IMR-90 (cell line): ENCODE measurements at regions not wholly inside any gene's neighbourhood (a gene's known extent, or its start where the extent isn't known, plus 50 kb on each side); places are given as distances from the start of the nearest gene placed in this dataset.

Experiments
- ATAC-seq: fragments of 200-7000 bp; cut with Tn5 transposase; 2 replicates; pipeline ENCODE4 v1.9.1; 2020; ENCODE audit warnings: low read depth, mild to moderate bottlenecking, moderate library complexity
- BruUV-seq: library from RNA; stranded (reverse); fragments of 400-500 nt; replicated peaks from 2 replicates; lab custom pipeline; 2021; lab: Mats Ljungman, UMichigan
- CTCF ChIA-PET: fragments of 300-600 bp; formaldehyde crosslinking; extraction: SDS; loops from one replicate; lab custom pipeline; 2021; ENCODE audit warnings: antibody characterized with exemption; lab: Yijun Ruan, JAX
- POLR2A ChIA-PET: fragments of 300-600 bp; sonication (Branson Sonifier 250); formaldehyde crosslinking; loops from one replicate; lab custom pipeline; 2022; ENCODE audit warnings: antibody characterized with exemption; ENCODE audit not compliant: unreplicated experiment; lab: Charles Lee
- DNase-seq: peaks from one replicate; pipeline ENCODE4 v3.0.0; 2013
- H2AFZ ChIP-seq: replicated peaks from 2 replicates; pipeline ENCODE3; 2013; ENCODE audit warnings: low read length, mild to moderate bottlenecking; ENCODE audit not compliant: poor library complexity
- H2AK5ac ChIP-seq: 2 replicates; pipeline ENCODE4 v1.6.1; 2013; ENCODE audit warnings: low read depth, low read length, inconsistent platforms
- H2AK9ac ChIP-seq: replicated peaks from 2 replicates; pipeline ENCODE3; 2013; ENCODE audit warnings: mild to moderate bottlenecking, low read depth, low read length, moderate library complexity; ENCODE audit not compliant: poor library complexity
- H2BK120ac ChIP-seq: 2 replicates; pipeline ENCODE4 v1.6.1; 2013; ENCODE audit warnings: low read depth, low read length, inconsistent platforms
- H2BK15ac ChIP-seq: 3 replicates; pipeline ENCODE4 v1.6.1; 2013; ENCODE audit warnings: low read depth, low read length, inconsistent platforms
- H2BK20ac ChIP-seq: 2 replicates; pipeline ENCODE4 v1.6.1; 2013; ENCODE audit warnings: low read depth, mild to moderate bottlenecking, inconsistent platforms, low read length, moderate library complexity
- H2BK5ac ChIP-seq: 2 replicates; pipeline ENCODE4 v1.6.1; 2013; ENCODE audit warnings: mild to moderate bottlenecking, low read depth, low read length, inconsistent platforms; ENCODE audit not compliant: poor library complexity, severe bottlenecking
- H3K14ac ChIP-seq: replicated peaks from 2 replicates; pipeline ENCODE4 v1.6.1; 2013; ENCODE audit warnings: low read depth, low read length, inconsistent platforms
- H3K18ac ChIP-seq: 2 replicates; pipeline ENCODE4 v1.6.1; 2013; ENCODE audit warnings: low read depth, low read length, control low read depth
- H3K23ac ChIP-seq: 2 replicates; pipeline ENCODE4 v1.6.1; 2013; ENCODE audit warnings: low read depth, low read length, inconsistent platforms
- H3K27ac ChIP-seq: 2 replicates; pipeline ENCODE4 v1.5.1; 2013; ENCODE audit warnings: mild to moderate bottlenecking, control low read depth, low read length; ENCODE audit not compliant: insufficient read depth
- H3K27me3 ChIP-seq: 2 replicates; pipeline ENCODE4 v1.6.1; 2013; ENCODE audit warnings: low read length; ENCODE audit not compliant: control insufficient read depth, insufficient read depth
- H3K36me3 ChIP-seq: 2 replicates; pipeline ENCODE4 v1.6.1; 2013; ENCODE audit warnings: low read length, mixed read lengths; ENCODE audit not compliant: control insufficient read depth, insufficient read depth
- H3K4ac ChIP-seq: 2 replicates; pipeline ENCODE4 v1.6.1; 2013; ENCODE audit warnings: low read depth, low read length, inconsistent platforms
- H3K4me1 ChIP-seq: 2 replicates; pipeline ENCODE4 v1.6.1; 2013; ENCODE audit warnings: low read length, mixed read lengths; ENCODE audit not compliant: control insufficient read depth, insufficient read depth
- H3K4me2 ChIP-seq: 2 replicates; pipeline ENCODE4 v1.6.1; 2013; ENCODE audit warnings: low read depth, mild to moderate bottlenecking, control low read depth, low read length, moderate library complexity
- H3K4me3 ChIP-seq: 2 replicates; pipeline ENCODE4 v1.5.1; 2013; ENCODE audit warnings: low read depth, mild to moderate bottlenecking, control low read depth, low read length, moderate library complexity; ENCODE audit not compliant: insufficient read depth
- H3K56ac ChIP-seq: 2 replicates; pipeline ENCODE4 v1.6.1; 2013; ENCODE audit warnings: low read length, inconsistent platforms; ENCODE audit not compliant: insufficient read depth; ENCODE audit errors: extremely low read depth
- H3K79me1 ChIP-seq, 2 experiments: 2 replicates each; pipeline ENCODE4 v1.6.1; 2013; ENCODE audit warnings: low read length in 2 of 2, inconsistent platforms in 1 of 2, low read depth in 1 of 2
- H3K9ac ChIP-seq: 2 replicates; pipeline ENCODE4 v1.6.1; 2013; ENCODE audit warnings: low read depth, low read length, control low read depth
- H3K9me1 ChIP-seq: 2 replicates; pipeline ENCODE4 v1.6.1; 2013; ENCODE audit warnings: low read length, inconsistent platforms; ENCODE audit not compliant: insufficient read depth
- H3K9me3 ChIP-seq: 2 replicates; pipeline ENCODE4 v1.6.1; 2013; ENCODE audit warnings: low read length; ENCODE audit not compliant: control insufficient read depth, insufficient read depth
- H4K20me1 ChIP-seq: 2 replicates; pipeline ENCODE4 v1.6.1; 2013; ENCODE audit warnings: low read length, inconsistent platforms; ENCODE audit not compliant: insufficient read depth
- H4K5ac ChIP-seq: 2 replicates; pipeline ENCODE4 v1.6.1; 2013; ENCODE audit warnings: mild to moderate bottlenecking, low read depth, low read length, control low read depth
- H4K8ac ChIP-seq, 2 experiments: 2 replicates each; pipeline ENCODE4 v1.6.1; 2013; ENCODE audit warnings: low read depth in 2 of 2, low read length in 2 of 2, control low read depth in 1 of 2, inconsistent platforms in 1 of 2
- H4K91ac ChIP-seq: 2 replicates; pipeline ENCODE4 v1.6.1; 2013; ENCODE audit warnings: low read depth, low read length, inconsistent platforms; ENCODE audit not compliant: insufficient read depth
- BHLHE40 ChIP-seq: fragments of 150-350 bp; IDR thresholded peaks from 2 replicates; pipeline ENCODE4 v1.6.1; 2016; ENCODE audit warnings: mild to moderate bottlenecking, low read depth, low read length
- ELK1 ChIP-seq: fragments of 150-350 bp; IDR thresholded peaks from 2 replicates; pipeline ENCODE4 v1.6.1; 2016; ENCODE audit warnings: low read depth, mild to moderate bottlenecking, low read length, moderate library complexity, borderline replicate concordance
- MAFK ChIP-seq: IDR thresholded peaks from 2 replicates; pipeline ENCODE4 v1.6.1; 2012; ENCODE audit warnings: low read depth, low read length, improper control_type of control experiment
- POLR2A ChIP-seq: IDR thresholded peaks from 2 replicates; pipeline ENCODE4 v1.6.1; 2012; ENCODE audit warnings: mild to moderate bottlenecking, low read depth, low read length
- SMC3 ChIP-seq: fragments of 150-350 bp; IDR thresholded peaks from 2 replicates; pipeline ENCODE4 v1.6.1; 2016; ENCODE audit warnings: low read depth, mild to moderate bottlenecking, antibody characterized with exemption, low read length, moderate library complexity
- USF2 ChIP-seq: fragments of 150-350 bp; IDR thresholded peaks from 2 replicates; pipeline ENCODE4 v1.6.1; 2017; ENCODE audit warnings: mild to moderate bottlenecking, antibody characterized with exemption, low read length, low read depth
- WGBS, 2 experiments: methylation state at CpG; one replicate each; pipeline versions ENCODE4 v1.1.5 to v1.1.7; 2013; ENCODE audit warnings: missing lambda C conversion rate in 2 of 2; ENCODE audit not compliant: insufficient read length in 1 of 2; ENCODE audit errors: extremely low coverage in 2 of 2; 5-methylcytosine and 5-hydroxymethylcytosine counted together
- dilution Hi-C: fragments of 300-500 bp; cut with HindIII; formaldehyde crosslinking; loops from one replicate; pipeline ENCODE4 v1.14.3; 2018; ENCODE audit warnings: low sequenced_read_pairs; ENCODE audit not compliant: unreplicated experiment
- in situ Hi-C: fragments of 300-500 bp; cut with MboI; formaldehyde crosslinking; loops from 3 replicates; pipeline ENCODE4 v1.14.3; 2019; ENCODE audit warnings: low sequenced_read_pairs, inconsistent platforms, mixed read lengths
- intact Hi-C: fragments of 100-400 bp; cut with micrococcal nuclease; formaldehyde crosslinking; loops from 2 replicates; pipeline ENCODE4 v1.10.0; 2022

DNA sequence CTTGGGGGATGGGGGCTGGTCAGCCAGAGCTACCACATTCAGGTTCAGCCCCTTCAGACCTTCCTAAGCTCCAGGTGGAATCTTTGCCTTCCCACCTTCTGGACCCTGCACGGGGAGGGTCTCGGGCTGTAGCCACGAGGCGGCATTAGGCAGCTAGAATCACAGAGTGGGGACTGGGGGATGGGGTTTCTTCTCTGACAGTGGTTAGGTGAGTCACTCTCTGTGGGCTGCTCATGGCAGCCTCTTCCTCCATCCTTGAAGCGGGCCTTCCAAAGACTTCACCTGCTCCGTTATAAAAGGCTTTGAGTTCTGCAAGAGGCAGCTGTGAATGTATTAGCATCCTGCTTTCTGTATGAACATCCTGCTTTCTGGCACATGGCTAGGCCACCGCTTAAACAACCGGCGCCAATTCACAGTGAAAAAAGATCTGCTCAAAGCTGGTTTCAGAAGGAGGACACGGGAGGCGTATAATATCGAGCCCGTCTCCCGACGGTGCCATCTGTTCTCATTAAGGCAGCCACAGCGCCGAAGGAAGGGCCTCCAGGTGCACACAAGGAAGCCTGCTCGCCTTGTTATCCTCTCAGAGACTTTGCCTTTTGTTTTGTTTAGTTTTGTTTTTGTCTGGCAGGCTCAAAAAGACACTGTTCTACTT, 74.3 kb upstream of the IGFBP7 start:
- CTCF ChIA-PET, result no interaction called here
- no peak overlapping the region for H3K56ac ChIP-seq
- BruUV-seq, result no TSS peak
- no peaks in the 10 kb centered on the region for H4K20me1 ChIP-seq
- H4K8ac ChIP-seq, result no peak overlapping the region
- H3K9ac ChIP-seq, result no peak overlapping the region
- H3K4me2 ChIP-seq, result no peak overlapping the region
- no peaks in the 10 kb centered on the region for H3K36me3 ChIP-seq
- TF ChIP-seq USF2 (no peak), BHLHE40 (no peak), POLR2A (no peak), ELK1 (no peak), SMC3 (no peak), MAFK (no peak)
- no peak overlapping the region for H2AFZ ChIP-seq
- no peak overlapping the region for H4K91ac ChIP-seq
- in situ Hi-C loops, result no loop called here
- no peak overlapping the region for H3K4me3 ChIP-seq
- intact Hi-C loops, result no loop called here
- no peak overlapping the region for H2BK5ac ChIP-seq
- no peak overlapping the region for H2BK120ac ChIP-seq
- H2AK5ac ChIP-seq, result no peak overlapping the region
- no peaks in the 10 kb centered on the region for H3K9me3 ChIP-seq
- no peak for DNase-seq
- dilution Hi-C loops, result no loop called here
- no peak overlapping the region for H3K23ac ChIP-seq
- POLR2A ChIA-PET, result no interaction called here
- H3K27ac ChIP-seq, result no peak overlapping the region
- no peak for ATAC-seq
- H3K9me1 ChIP-seq, result no peaks in the 10 kb centered on the region
- no peak overlapping the region for H3K18ac ChIP-seq
- 89% methylated on average over 10 of the region's 18 CpGs; no CpG with 5 or more reads in 1 of the 2 experiments for WGBS, 2 experiments
- no peak overlapping the region for H2BK20ac ChIP-seq
- no peaks in the 10 kb centered on the region for H3K4me1 ChIP-seq
- H3K79me1 ChIP-seq, result no peaks in the 10 kb centered on the region
- peaks cover 2% of the 10 kb centered on the region; the same call in 1 of the 2 replicates for H3K27me3 ChIP-seq
- H3K4ac ChIP-seq, result no peak overlapping the region
- no peak overlapping the region for H2AK9ac ChIP-seq
- H3K14ac ChIP-seq, result no peak overlapping the region
- no peak overlapping the region for H2BK15ac ChIP-seq
- no peak overlapping the region for H4K5ac ChIP-seq
